ENCODE measurements at regions not wholly inside any gene's neighbourhood (a gene's known extent, or its start where the extent isn't known, plus 50 kb on each side); places are given as distances from the start of the nearest gene placed in this dataset.
"Not testable (repeated sequence)": the region's sequence is repeated elsewhere in the genome, so short reads cannot be mapped to it uniquely, and the experiment has no call there.

GRCh38 chr1:192477630-192478029, 97.9 kb upstream of the RGS1 start:
- peak; percentile 68 for DNase-seq

GRCh38 chr1:192485692-192486436, 89.7 kb upstream of the RGS1 start:
- peak; percentile 46 for DNase-seq

- no peak for DNase-seq
These were observed 87.5 kb upstream of the RGS1 start for GRCh38 chr1:192488058-192488457.

GRCh38 chr1:192489047-192489446, 86.5 kb upstream of the RGS1 start:
- DNase-seq = no peak

- peak; percentile 85 for DNase-seq
These were observed 85.8 kb upstream of the RGS1 start for GRCh38 chr1:192489748-192490147.

- DNase-seq = no peak
These were observed 83.6 kb upstream of the RGS1 start for GRCh38 chr1:192491804-192492554.

GRCh38 chr1:192493584-192493983, 82.0 kb upstream of the RGS1 start:
- no peak for DNase-seq

GRCh38 chr1:192496369-192497056, 79.1 kb upstream of the RGS1 start:
- DNase-seq = no peak

GRCh38 chr1:192497214-192497794, 78.3 kb upstream of the RGS1 start:
- no peak for DNase-seq

GRCh38 chr1:192498092-192498491, 77.5 kb upstream of the RGS1 start:
- DNase-seq = not testable (repeated sequence)

- not testable (repeated sequence) for DNase-seq
These were observed 76.5 kb upstream of the RGS1 start for GRCh38 chr1:192499061-192499581.

- DNase-seq = not testable (repeated sequence)
These were observed 75.0 kb upstream of the RGS1 start for GRCh38 chr1:192500541-192500940.

- DNase-seq = peak; percentile 45
These were observed 68.8 kb upstream of the RGS1 start for GRCh38 chr1:192506741-192507155.

- peak; percentile 94 for DNase-seq
These were observed 63.0 kb upstream of the RGS1 start for GRCh38 chr1:192512426-192513162.

GRCh38 chr1:192513196-192513595, 62.4 kb upstream of the RGS1 start:
- no peak for DNase-seq

GRCh38 chr1:192513697-192514096, 61.9 kb upstream of the RGS1 start:
- DNase-seq = no peak

- peak; percentile 99 for DNase-seq
These were observed 58.7 kb upstream of the RGS1 start for GRCh38 chr1:192516776-192517297.

GRCh38 chr1:192517716-192518355, 57.7 kb upstream of the RGS1 start:
- not testable (repeated sequence) for DNase-seq

- DNase-seq = peak; percentile 78
These were observed 56.9 kb upstream of the RGS1 start for GRCh38 chr1:192518700-192519099.

GRCh38 chr1:192521734-192522133, 53.8 kb upstream of the RGS1 start:
- peak; percentile 67 for DNase-seq

- no peak for DNase-seq
These were observed 52.9 kb upstream of the RGS1 start for GRCh38 chr1:192522673-192523072.
